LNCAP (cell line): ENCODE measurements at regions not wholly inside any gene's neighbourhood (a gene's known extent, or its start where the extent isn't known, plus 50 kb on each side); places are given as distances from the start of the nearest gene placed in this dataset.

Experiments used
- CTCF ChIP-seq: fragments of 450-650 bp; IDR thresholded peaks from 2 replicates; pipeline ENCODE4 v1.5.1; 2017; ENCODE audit warnings: mild to moderate bottlenecking

DNA sequence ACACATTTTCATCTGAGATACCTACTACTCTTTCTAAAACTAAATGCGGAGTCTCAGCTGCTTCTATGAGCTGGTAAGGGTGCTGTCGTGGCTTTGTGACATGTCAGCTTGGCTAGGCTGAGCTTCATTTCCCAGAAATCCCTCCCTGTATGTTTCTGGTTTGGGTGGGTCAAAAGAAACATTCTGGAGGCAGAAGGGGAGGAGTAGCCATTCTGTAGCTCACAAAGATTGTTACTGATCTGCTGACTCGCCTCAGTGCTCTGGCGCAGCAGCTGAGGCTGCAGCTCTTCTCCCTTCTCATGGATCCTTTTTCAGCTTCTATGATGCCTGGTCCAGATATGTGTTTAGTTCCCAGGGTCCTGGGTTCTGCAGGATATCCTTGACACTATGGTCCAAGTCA lies 114.7 kb downstream of the RAP2A start:
- TF ChIP-seq CTCF: no peak

- TF ChIP-seq CTCF: no peak
Measured at GRCh38 chr13:97549201-97549600, 115.2 kb downstream of the RAP2A start.

DNA sequence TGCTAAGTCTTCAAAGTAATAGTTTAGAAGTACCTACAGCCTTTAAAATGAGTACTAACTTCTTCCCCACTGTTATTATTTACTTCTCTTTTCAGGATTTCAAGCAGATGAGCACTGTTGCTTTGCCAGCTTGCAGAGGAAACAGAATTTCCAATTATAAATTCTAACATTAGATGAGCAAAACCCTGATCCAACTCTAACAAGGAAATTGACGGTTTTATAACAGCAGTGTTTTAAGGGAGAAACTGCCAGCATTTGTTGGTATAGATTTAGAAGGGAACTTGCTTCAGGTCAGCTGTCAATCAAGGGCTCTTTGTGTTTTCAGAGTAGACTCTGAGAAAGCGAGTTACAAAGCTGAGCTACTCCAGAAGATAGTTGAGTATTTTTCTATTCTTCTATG lies 120.5 kb downstream of the RAP2A start:
- TF ChIP-seq CTCF: no peak

DNA sequence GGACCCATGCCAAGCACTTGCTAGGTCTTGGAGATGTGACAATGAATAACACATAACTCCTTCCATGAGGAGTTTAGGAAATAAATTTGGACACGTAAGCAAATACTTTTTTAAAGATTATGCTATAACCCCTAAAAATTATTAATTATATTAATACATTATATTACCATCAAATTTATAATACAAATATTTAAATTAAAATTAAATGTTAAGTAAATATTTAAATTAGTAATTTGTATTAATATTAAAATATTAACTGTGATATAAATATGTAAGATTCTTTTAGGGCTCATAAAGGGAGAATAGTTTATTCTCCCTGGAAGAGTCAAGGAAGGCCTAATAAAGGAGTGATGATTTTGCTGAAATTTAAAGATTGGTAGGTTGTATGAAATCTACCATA lies 121.1 kb downstream of the RAP2A start:
- no peak for TF ChIP-seq CTCF

- TF ChIP-seq CTCF: no peak
Measured at GRCh38 chr13:97559030-97559429, 125.1 kb downstream of the RAP2A start.

- TF ChIP-seq CTCF: no peak
Measured at GRCh38 chr13:97559981-97560380, 126.0 kb downstream of the RAP2A start.

- TF ChIP-seq CTCF: no peak
Measured at GRCh38 chr13:97561182-97561581, 127.2 kb downstream of the RAP2A start.

- no peak for TF ChIP-seq CTCF
Measured at GRCh38 chr13:97562962-97563361, 129.0 kb downstream of the RAP2A start.
